CD4-positive, alpha-beta T cell treated with Interleukin-4 for 4 hours (primary cell): ENCODE measurements at regions not wholly inside any gene's neighbourhood (a gene's known extent, or its start where the extent isn't known, plus 50 kb on each side); places are given as distances from the start of the nearest gene placed in this dataset.
"Not testable (repeated sequence)": the region's sequence is repeated elsewhere in the genome, so short reads cannot be mapped to it uniquely, and the experiment has no call there.

Experiments
- DNase-seq: peaks from one replicate; pipeline ENCODE4 v3.0.0-alpha.2; 2020

DNA sequence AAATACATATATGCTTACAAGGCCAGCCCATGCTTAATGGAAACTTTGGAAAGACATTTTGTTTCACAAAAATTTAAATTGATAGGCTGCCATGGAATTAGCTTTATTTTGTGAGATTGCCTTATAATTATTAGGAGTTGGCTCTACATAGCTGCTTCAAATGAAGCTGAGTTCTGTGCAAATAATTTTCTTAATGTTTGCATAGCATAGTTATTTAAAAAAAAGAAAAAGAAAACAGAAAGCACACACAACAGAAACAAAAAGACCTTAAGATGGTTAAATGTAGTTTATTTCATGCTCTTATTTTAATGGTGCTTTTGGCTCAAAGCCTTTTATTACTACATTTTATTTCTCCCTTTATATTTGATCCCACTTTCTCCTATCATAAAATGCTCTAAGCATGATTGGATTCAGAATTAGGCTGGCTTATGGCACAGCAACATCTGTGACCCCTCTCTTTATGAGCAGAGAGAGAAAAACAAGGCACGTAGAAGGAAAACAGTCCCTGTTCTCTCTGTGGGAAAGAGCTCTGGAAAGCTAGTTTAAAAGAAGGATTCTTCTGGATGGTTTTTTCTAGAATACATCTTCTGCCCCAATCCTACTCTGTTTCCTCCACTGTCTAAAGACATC is 530.5 kb downstream of the NTRK2 start:
- DNase-seq, result no peak

DNA sequence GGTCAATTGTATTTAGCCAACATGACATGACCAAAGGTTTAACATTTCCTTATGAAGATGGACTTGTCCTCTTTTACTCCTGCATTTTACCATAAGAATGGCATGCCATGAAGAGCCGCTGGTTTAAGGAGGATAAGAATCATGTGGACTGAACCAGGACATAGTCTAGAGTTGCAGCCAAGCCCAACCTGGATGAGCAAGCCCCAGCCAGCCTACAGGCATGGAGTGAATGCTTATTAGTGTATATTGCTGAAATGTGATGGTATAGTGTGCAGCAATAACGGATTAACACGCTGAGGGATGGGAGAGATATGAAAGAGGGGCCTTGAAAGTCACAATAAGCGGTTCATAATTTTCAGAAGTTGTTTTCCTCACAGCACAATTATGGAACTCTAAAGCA is 523.2 kb downstream of the NTRK2 start:
- DNase-seq, result no peak

- no peak for DNase-seq
Measured at GRCh38 chr9:85186218-85186585, 516.7 kb downstream of the NTRK2 start.

DNA sequence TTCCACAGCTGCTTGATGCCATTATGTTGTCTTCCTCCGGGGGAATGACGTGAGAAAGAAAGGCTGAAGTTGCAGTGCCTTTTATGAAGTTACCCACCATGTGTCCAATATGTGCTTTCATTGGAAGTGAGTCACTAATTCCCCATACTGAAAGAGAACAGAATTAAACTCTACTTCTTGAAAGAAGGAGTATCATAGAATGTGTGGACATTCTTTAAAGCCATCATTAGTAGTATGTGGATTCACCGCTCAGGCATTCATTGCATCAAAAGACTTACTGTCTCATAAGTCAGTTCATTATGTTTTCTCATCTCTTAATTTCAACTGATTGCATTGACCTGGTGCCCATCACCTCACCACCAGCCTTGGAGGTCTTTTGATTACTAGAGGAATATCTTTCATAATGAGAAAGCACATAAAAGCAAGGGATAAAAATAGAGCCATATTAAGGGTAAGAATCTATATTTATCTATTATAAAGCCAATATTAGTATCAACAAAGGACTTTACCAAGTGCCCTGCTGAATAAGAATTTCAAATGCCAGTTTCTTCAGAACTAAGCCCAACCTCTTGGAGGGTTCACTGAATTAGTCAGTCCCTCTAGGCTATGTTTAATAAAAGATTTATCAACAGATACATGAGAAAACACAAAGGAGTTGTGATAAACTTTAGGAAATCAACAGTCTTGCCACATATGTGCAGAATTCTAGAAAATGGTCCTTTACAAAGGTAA is 516.1 kb downstream of the NTRK2 start:
- no peak for DNase-seq

DNA sequence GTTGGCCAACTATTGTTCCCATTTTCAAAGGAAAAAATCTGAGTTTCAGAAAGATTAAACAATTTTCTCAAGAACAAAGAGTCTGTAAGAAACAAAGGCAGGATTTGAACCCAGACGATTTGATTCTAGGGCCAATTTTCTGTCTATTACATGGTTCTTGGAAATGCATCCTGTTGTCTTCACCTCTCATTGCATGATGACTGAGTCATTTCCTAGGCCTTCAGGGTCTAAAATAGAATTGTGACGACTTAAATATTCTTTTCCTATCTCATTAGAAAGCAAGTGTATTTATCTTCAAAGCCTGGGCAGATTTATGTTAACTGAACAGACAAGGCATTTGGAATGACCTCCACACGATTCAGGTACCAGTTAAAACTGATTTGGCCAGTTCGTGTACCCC is 512.9 kb downstream of the NTRK2 start:
- no peak for DNase-seq

DNA sequence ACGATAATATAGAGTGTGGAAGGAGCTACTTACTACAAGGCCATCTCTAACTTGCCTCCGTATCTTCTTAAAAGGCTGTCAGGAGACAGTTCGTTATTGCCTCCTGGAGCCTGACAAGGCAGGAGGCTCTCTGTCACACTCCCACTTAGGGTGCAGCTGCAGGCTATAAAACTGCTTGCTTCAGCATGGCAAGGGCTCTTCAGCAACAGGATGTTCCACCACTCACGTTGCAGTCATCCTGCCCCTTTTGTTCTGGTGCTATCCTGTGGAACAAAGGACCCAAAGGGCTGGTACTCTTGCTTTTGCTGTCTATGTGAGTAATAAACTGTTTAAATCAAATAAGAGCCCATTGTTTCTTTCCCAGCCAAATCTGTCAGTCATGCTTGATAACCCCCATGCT is 508.9 kb downstream of the NTRK2 start:
- DNase-seq, result no peak

DNA sequence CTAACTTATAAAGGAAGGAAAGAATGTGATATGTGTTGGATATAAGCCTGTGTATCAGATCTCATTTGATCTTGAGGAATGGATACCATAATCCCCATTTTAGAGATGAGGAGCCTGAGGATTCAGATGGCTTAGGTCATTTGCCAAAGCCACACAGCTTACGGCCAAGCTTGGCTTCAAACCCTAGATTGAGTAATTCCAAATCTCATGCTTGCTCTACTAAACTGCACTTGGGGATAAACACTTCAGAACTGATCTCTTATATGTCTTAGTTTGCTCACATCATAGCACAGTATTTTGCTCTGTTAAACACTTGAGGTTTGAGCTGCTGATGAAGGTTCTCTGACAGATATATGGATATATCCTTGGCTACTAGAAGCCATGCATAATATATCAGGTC is 504.4 kb downstream of the NTRK2 start:
- no peak for DNase-seq

DNA sequence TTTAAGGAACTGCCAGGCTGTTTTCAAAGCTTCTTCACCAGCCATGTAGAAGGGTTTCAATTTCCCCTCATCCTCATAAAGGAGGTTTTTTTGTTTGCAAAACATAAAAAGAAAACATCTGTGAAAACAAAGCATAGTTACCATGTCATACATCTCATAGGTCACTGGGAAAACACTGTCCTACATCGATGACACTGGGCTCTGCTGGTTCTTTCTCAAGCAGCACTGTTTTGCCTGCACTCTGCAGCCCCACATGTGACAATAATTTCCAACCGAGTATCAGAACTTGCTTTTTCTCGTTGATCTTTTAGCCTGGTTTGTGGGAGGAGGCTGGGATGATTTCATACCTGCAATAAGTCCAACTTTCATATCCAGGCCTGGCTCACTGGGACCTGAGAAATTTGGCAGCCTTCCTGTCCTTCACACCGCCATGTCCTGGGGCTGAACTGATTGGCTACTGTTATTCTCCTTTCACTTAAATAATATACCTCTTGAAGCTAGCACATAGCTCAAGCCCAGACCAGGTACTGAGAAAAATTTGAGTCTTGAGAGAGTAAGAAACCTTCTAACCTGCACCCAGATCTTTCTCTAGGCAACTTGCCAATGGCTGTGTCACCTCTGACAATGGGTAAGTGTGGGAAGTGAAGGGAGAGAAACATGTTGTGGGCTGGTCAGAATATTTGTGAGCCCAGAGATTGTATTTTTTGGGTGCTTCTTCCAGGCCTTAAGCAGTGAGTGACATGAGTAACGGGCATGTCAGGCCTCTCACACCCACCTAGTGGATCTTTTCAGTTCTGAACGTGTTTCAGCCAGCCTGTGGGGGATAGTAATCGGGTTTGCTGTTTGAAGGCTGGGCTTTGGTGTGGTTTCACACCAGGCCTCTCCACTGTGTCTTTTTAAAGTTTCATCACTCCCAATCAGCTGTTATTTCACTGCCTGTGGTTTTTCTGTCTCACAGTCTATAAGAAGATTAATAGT is 502.8 kb downstream of the NTRK2 start:
- DNase-seq, result no peak

DNA sequence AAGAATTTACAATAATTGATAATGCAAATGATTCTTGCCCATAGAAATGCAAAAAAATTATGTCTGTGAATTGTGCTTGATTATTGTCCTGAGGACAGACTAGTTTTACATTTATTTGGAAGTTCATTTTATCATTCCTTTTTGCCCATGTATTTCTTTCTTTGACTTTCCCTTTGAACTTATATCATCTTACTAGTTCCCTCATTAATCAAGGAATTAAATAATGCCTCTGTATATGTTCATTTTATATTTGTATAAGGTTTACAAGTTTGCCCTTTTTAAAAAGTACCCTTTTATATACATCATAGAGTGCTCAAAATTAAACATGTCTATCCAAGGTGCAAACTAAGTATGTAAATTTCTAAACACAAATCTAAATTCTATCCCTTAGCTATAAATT is 501.6 kb downstream of the NTRK2 start:
- no peak for DNase-seq

DNA sequence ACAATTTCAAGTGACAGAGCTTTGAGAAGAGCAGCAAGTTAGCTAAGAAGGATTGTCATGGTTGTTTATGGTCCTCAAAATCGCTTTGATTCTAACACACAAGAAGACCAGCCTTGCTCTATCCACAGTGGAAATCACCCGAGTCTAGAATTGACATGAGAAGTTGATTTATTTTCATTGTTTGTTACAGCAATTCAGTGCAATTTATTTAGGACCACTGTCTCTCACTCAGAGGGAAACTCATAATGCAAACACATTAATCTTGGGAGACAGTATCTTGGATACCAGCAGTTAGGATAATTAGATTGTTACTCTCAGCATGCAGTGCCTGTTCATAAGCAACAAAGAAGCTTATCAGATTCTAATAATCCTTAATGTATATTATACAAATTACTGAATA is 498.9 kb downstream of the NTRK2 start:
- DNase-seq, result no peak

DNA sequence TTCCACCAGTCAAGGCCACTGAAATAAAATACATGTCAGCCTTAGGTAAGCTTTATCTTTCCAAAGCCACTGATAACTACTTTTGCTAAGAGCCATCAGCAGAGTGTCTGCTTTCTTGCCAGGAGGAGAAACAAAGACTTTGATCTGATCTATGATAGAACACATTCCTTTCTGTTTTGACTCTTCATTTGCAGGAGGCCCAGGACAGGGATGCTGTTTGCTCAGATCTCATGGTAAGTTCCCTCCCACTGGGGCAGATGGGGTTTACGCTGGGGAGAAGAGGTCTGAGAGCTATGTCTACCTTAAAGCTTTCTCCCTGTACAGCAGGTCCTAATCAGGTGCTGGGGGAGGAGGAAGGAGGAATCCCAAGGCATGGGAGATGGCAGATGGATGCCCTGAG is 497.6 kb downstream of the NTRK2 start:
- no peak for DNase-seq

- DNase-seq, result no peak
Measured at GRCh38 chr9:85163825-85164224, 494.3 kb downstream of the NTRK2 start.

DNA sequence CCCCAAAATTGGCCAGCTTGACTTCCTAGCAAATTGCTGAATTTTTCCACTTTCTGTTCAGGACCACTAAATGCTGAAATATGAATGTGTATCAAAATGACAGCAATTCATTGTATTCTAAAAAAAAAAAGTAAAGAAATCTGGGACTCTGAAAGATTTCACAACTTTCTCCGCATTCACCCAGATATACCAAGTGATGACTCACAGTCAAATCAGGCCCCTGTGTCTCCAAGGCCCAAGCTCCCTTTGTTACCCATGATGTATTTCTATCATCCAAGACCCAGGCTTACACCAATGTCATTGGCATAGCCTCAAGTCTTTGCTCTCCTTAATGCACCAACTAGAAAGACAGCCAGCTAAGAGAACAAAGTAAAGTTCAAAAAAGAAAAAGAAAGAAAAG is 493.9 kb downstream of the NTRK2 start:
- no peak for DNase-seq

DNA sequence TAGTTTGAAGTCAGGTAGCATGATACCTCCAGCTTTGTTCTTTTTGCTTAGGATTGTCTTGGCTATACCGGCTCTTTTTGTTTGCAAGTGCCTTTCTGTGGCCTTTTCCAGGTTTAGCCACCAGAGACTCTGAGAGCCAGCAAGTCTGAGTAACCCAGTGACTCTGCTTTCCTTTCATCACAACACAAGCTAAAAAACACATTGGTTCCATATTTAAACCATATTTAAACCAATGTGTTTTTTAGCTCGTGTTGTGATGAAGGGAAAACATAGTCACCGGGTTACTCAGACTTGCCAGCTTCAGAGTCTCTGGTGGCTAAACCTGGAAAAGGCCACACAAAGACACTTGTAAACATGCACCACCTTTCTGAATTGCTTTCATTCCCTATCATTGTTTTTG is 493.3 kb downstream of the NTRK2 start:
- no peak for DNase-seq

DNA sequence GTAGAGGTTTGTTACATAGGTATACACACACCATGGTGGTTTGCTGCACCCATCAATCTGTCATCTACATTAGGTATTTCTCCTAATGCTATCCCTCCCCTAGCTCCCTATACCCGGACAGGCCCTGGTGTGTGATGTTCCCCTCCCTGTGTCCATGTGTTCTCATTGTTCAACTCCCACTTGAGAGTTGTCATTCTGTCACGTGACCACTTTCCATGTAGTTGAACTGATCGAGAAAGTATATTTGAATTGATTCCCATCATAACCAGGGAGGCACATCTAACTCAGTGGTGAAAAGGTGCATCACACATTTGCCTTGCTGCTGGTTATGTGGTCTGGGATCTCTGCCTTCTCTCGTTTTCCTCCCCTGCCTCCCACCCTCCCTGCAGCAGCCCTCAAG is 491.4 kb downstream of the NTRK2 start:
- not testable (repeated sequence) for DNase-seq

DNA sequence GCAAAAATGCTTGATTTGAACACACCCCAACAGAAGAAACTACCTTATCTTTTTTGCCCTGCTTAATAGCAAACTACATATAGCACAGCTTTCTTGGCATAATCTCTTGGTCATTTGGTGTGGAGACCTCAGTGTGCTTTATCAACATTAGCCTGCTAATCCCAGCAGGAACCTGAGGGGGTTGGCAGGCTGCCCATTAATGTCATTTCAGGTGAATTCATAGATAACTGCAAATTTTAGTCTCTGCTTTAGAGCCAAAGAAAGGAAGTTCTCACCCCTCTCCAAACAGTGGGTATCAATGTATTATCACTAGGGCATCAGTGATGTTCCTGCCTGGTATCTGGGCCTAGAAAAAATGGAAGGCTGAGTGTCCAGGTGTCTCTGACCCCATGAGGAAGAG is 489.0 kb downstream of the NTRK2 start:
- no peak for DNase-seq

GRCh38 chr9:85157772-85158171 is 488.2 kb downstream of the NTRK2 start:
- no peak for DNase-seq

- DNase-seq, result no peak
Measured at GRCh38 chr9:85156652-85157051, 487.1 kb downstream of the NTRK2 start.

- DNase-seq, result no peak
Measured at GRCh38 chr9:85155352-85155751, 485.8 kb downstream of the NTRK2 start.

GRCh38 chr9:85151741-85152140 is 482.2 kb downstream of the NTRK2 start:
- no peak for DNase-seq

- no peak for DNase-seq
Measured at GRCh38 chr9:85151162-85151561, 481.6 kb downstream of the NTRK2 start.

GRCh38 chr9:85147046-85147640 is 477.6 kb downstream of the NTRK2 start:
- DNase-seq, result no peak

- no peak for DNase-seq
Measured at GRCh38 chr9:85142968-85143367, 473.4 kb downstream of the NTRK2 start.
